ENCODE measurements at regions not wholly inside any gene's neighbourhood (a gene's known extent, or its start where the extent isn't known, plus 50 kb on each side); places are given as distances from the start of the nearest gene placed in this dataset.

- no peaks in the 10 kb centered on the region for H3K27me3 ChIP-seq
- TF ChIP-seq POLR2A (IDR thresholded peaks at IDR 0.05) (no peak), EP300 (IDR thresholded peaks at IDR 0.05; ENCODE audit: low read depth) (no peak), CTCF (IDR thresholded peaks at IDR 0.05) (no peak), POLR2AphosphoS5 (IDR thresholded peaks at IDR 0.05) (no peak)
- H3K36me3 ChIP-seq: no peaks in the 10 kb centered on the region
- in situ Hi-C loops (cut with MboI; ENCODE audit: low pct_ligation_motif_present in 1 of 4, low pct_unique_long_range_greater_than_20kb in 1 of 4, low sequenced_read_pairs in 3 of 4): no loop called here
- H3K27ac ChIP-seq: no peak overlapping the region
- intact Hi-C loops (cut with DNase I; ENCODE audit: low total_unique reads): no loop called here
- WGBS, 2 donors (ENCODE audit: low coverage in 1 of 2): 93 to 95% methylated on average over 8 of the region's 8 CpGs
- H3K4me3 ChIP-seq: no peak overlapping the region
- H3K9me3 ChIP-seq: no peaks in the 10 kb centered on the region
- no peak for DNase-seq
- H3K4me1 ChIP-seq: peaks cover 0 to 6% (median 0%) of the 10 kb centered on the region in 4 donors
These were observed 211.6 kb downstream of the NEBL start for GRCh38 chr10:20685462-20685861.

- in situ Hi-C loops (cut with MboI; ENCODE audit: low pct_ligation_motif_present in 1 of 4, low pct_unique_long_range_greater_than_20kb in 1 of 4, low sequenced_read_pairs in 3 of 4): no loop called here
- intact Hi-C loops (cut with DNase I; ENCODE audit: low total_unique reads): no loop called here
- no peak overlapping the region for H3K4me3 ChIP-seq
- no peak overlapping the region for H3K27ac ChIP-seq
- H3K36me3 ChIP-seq: no peaks in the 10 kb centered on the region
- peaks cover 0 to 8% (median 3%) of the 10 kb centered on the region in 4 donors for H3K4me1 ChIP-seq
- no peak for TF ChIP-seq POLR2A (IDR thresholded peaks at IDR 0.05)
- TF ChIP-seq POLR2AphosphoS5 (IDR thresholded peaks at IDR 0.05): no peak
- TF ChIP-seq EP300 (IDR thresholded peaks at IDR 0.05; ENCODE audit: low read depth): no peak
- TF ChIP-seq CTCF (IDR thresholded peaks at IDR 0.05): no peak
- no peak for DNase-seq
- H3K9me3 ChIP-seq: no peaks in the 10 kb centered on the region
- H3K27me3 ChIP-seq: no peaks in the 10 kb centered on the region
These were observed 213.8 kb downstream of the NEBL start for GRCh38 chr10:20683345-20683744.

GRCh38 chr10:20682782-20683181 lies 214.3 kb downstream of the NEBL start:
- TF ChIP-seq CTCF (IDR thresholded peaks at IDR 0.05) (no peak), POLR2AphosphoS5 (IDR thresholded peaks at IDR 0.05) (no peak), EP300 (IDR thresholded peaks at IDR 0.05; ENCODE audit: low read depth) (no peak), POLR2A (IDR thresholded peaks at IDR 0.05) (no peak)
- H3K4me1 ChIP-seq: peaks cover 0 to 14% (median 8%) of the 10 kb centered on the region in 4 donors
- no peaks in the 10 kb centered on the region for H3K9me3 ChIP-seq
- 72 to 79% methylated on average over 3 of the region's 3 CpGs for WGBS, 2 donors (ENCODE audit: low coverage in 1 of 2)
- no peak for DNase-seq
- H3K36me3 ChIP-seq: no peaks in the 10 kb centered on the region
- intact Hi-C loops (cut with DNase I; ENCODE audit: low total_unique reads): no loop called here
- H3K27me3 ChIP-seq: no peaks in the 10 kb centered on the region
- in situ Hi-C loops (cut with MboI; ENCODE audit: low pct_ligation_motif_present in 1 of 4, low pct_unique_long_range_greater_than_20kb in 1 of 4, low sequenced_read_pairs in 3 of 4): no loop called here
- no peak overlapping the region for H3K27ac ChIP-seq
- no peak overlapping the region for H3K4me3 ChIP-seq

GRCh38 chr10:20677340-20677739 lies 219.8 kb downstream of the NEBL start:
- Histone ChIP-seq H3K4me3 (no peak overlapping the region), H3K36me3 (no peaks in the 10 kb centered on the region), H3K9me3 (no peaks in the 10 kb centered on the region), H3K27ac (peak overlapping the region in 2 of 4 donors; percentile 7 to 15), H3K4me1 (peaks cover 0 to 20% (median 14%) of the 10 kb centered on the region in 4 donors), H3K27me3 (no peaks in the 10 kb centered on the region)
- no peak for TF ChIP-seq POLR2A (IDR thresholded peaks at IDR 0.05)
- TF ChIP-seq EP300 (IDR thresholded peaks at IDR 0.05; ENCODE audit: low read depth): no peak
- TF ChIP-seq CTCF (IDR thresholded peaks at IDR 0.05): no peak
- TF ChIP-seq POLR2AphosphoS5 (IDR thresholded peaks at IDR 0.05): no peak
- WGBS, 2 donors (ENCODE audit: low coverage in 1 of 2): 34 to 50% methylated on average over 2 to 5 of the region's 5 CpGs
- in situ Hi-C loops (cut with MboI; ENCODE audit: low pct_ligation_motif_present in 1 of 4, low pct_unique_long_range_greater_than_20kb in 1 of 4, low sequenced_read_pairs in 3 of 4): no loop called here
- intact Hi-C loops (cut with DNase I; ENCODE audit: low total_unique reads): no loop called here
- DNase-seq: peak; percentile 57
